Kasumi-1 (cell line): ENCODE measurements at regions not wholly inside any gene's neighbourhood (a gene's known extent, or its start where the extent isn't known, plus 50 kb on each side); places are given as distances from the start of the nearest gene placed in this dataset.

Experiments
- DNase-seq, 2 experiments: peaks; one replicate each; lab custom pipeline; 2025; lab: John Stamatoyannopoulos, UW

GRCh38 chr5:61263561-61264272, 68.3 kb upstream of the ZSWIM6 start:
- DNase-seq, result no peak

GRCh38 chr5:61264273-61264661, 67.8 kb upstream of the ZSWIM6 start:
- no peak for DNase-seq

- DNase-seq, result peak in 1 of 2 experiments; percentile 10
These were observed 64.9 kb upstream of the ZSWIM6 start for GRCh38 chr5:61267116-61267515.

GRCh38 chr5:61268871-61269270, 63.2 kb upstream of the ZSWIM6 start:
- no peak for DNase-seq

- DNase-seq, result no peak
These were observed 61.4 kb upstream of the ZSWIM6 start for GRCh38 chr5:61270510-61271165.

GRCh38 chr5:61272688-61273087, 59.4 kb upstream of the ZSWIM6 start:
- no peak for DNase-seq

- no peak for DNase-seq
These were observed 58.6 kb upstream of the ZSWIM6 start for GRCh38 chr5:61273279-61273975.

GRCh38 chr5:61274511-61274911, 57.5 kb upstream of the ZSWIM6 start:
- DNase-seq, result no peak

- peak; percentile 95 for DNase-seq
These were observed 56.2 kb upstream of the ZSWIM6 start for GRCh38 chr5:61275841-61276240.

GRCh38 chr5:61277190-61277589, 54.9 kb upstream of the ZSWIM6 start:
- peak in 1 of 2 experiments; percentile 12 for DNase-seq

- no peak for DNase-seq
These were observed 54.3 kb upstream of the ZSWIM6 start for GRCh38 chr5:61277781-61278180.

- DNase-seq, result no peak
These were observed 52.3 kb upstream of the ZSWIM6 start for GRCh38 chr5:61279725-61280124.

GRCh38 chr5:61280205-61280604, 51.9 kb upstream of the ZSWIM6 start:
- peak; percentile 55 to 65 for DNase-seq

- peak in 1 of 2 experiments; percentile 14 for DNase-seq
These were observed 51.2 kb upstream of the ZSWIM6 start for GRCh38 chr5:61280761-61281427.

- DNase-seq, result no peak
These were observed 50.4 kb upstream of the ZSWIM6 start for GRCh38 chr5:61281686-61282085.
